ENCODE measurements at regions not wholly inside any gene's neighbourhood (a gene's known extent, or its start where the extent isn't known, plus 50 kb on each side); places are given as distances from the start of the nearest gene placed in this dataset.

DNA sequence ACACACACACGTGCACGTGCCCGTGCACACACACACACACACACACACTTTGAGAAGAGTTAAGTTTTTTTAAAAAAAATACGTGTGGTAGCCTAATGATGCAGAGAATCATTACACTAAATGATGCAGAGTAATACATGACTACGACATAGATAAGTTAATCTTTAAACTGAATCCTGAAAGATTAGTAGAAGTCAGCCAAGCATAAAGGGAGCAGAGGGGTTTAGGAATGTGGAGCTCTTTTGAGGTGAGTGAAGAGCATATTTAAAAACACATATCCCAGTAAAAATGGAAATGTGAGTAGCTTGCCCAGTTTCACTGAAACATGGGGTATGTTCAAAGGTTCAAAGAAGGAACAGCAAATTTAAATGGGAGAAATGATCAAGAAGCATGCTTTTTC lies 61.3 kb upstream of the TYRP1 start:
- no peak for TF ChIP-seq EZH2 (IDR thresholded peaks at IDR 0.05; ENCODE audit: insufficient read depth, poor library complexity, severe bottlenecking)
- no peak for TF ChIP-seq EZH2phosphoT487 (IDR thresholded peaks at IDR 0.05; ENCODE audit: insufficient read depth, low read depth)

Measured in GM23248 (cell line).